ENCODE measurements at regions not wholly inside any gene's neighbourhood (a gene's known extent, or its start where the extent isn't known, plus 50 kb on each side); places are given as distances from the start of the nearest gene placed in this dataset.

DNA sequence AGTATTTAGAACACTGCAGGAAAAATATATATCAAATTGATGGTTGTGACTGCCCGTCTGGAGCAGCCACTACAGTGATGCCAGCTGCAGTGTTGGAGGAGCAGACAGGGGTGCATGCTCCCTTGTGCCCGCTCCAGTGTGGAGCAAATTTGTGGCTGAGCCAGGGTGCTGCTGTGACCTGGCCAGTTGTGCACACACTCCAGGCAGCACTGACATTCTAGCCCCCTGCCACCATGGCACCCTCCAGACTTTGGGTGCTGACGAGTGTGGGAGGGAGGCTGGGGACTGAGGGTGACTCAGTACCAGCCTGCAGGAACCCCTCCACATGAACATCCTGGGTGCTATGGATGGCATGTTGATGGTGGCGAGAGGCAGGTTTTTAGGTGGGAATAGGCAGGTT, 160.0 kb upstream of the PCDH15 start:
- H3K9me3 ChIP-seq (ENCODE audit: control insufficient read depth in 1 of 2, low read length in 2 of 2), result peaks cover 0 to 2% of the 10 kb centered on the region in 2 donors
- H3K36me3 ChIP-seq (ENCODE audit: control insufficient read depth in 1 of 2, insufficient read depth in 2 of 2, low read length in 2 of 2), result no peaks in the 10 kb centered on the region
- H3K4me3 ChIP-seq (ENCODE audit: low read depth in 1 of 2, low read length in 2 of 2), result no peak overlapping the region
- no peaks in the 10 kb centered on the region for H3K4me1 ChIP-seq (ENCODE audit: control insufficient read depth in 1 of 2, insufficient read depth in 2 of 2, low read length in 2 of 2)
- no peak overlapping the region for H3K9ac ChIP-seq (ENCODE audit: low read depth in 1 of 2, low read length in 2 of 2)
- H3K27ac ChIP-seq (ENCODE audit: low read depth, low read length), result no peak overlapping the region
- H3K27me3 ChIP-seq (ENCODE audit: control insufficient read depth in 1 of 2, insufficient read depth in 2 of 2, low read length in 2 of 2), result no peaks in the 10 kb centered on the region

DNA sequence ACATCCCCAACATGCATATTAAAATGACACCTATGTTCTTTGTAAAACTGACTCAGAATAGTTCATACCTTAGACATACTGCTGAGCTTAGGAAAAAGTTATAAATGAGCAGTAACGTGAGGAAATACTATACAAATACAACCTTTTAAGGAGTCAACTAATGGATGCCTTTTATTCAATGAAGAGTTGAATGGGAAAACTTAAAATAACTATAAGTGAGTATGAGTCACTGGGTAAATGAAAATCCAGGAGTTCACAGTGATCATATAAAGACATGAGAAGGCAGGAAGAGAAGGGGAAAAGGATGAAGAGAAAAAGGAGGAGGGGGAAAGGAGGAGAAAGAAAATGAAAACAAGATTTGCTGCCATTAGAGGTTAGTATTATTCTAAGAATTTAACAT, 157.8 kb upstream of the PCDH15 start:
- Histone ChIP-seq H3K27ac (ENCODE audit: low read depth, low read length) (no peak overlapping the region), H3K4me3 (ENCODE audit: low read depth in 1 of 2, low read length in 2 of 2) (no peak overlapping the region), H3K9me3 (ENCODE audit: control insufficient read depth in 1 of 2, low read length in 2 of 2) (peaks cover 0 to 2% of the 10 kb centered on the region in 2 donors), H3K36me3 (ENCODE audit: control insufficient read depth in 1 of 2, insufficient read depth in 2 of 2, low read length in 2 of 2) (no peaks in the 10 kb centered on the region), H3K9ac (ENCODE audit: low read depth in 1 of 2, low read length in 2 of 2) (no peak overlapping the region), H3K27me3 (ENCODE audit: control insufficient read depth in 1 of 2, insufficient read depth in 2 of 2, low read length in 2 of 2) (no peaks in the 10 kb centered on the region), H3K4me1 (ENCODE audit: control insufficient read depth in 1 of 2, insufficient read depth in 2 of 2, low read length in 2 of 2) (no peaks in the 10 kb centered on the region)

DNA sequence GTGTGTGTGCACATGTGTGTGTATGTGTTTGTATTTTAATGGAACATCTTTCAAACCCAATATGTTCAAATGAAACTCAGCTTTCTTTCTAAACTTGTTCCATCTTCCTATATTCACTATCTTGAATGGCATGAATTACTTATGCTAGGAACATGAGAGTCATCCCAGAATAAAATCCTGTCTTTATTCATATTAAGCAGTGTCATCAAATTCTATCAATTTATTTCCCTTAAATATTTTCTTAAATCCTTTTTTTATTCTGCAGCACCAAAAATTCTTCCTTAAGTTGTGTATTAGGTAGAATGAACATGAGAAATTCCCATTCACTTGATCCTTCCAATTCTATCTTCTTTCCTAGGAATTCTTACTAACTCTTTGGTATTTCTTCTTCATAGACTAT, 146.6 kb upstream of the PCDH15 start:
- no peaks in the 10 kb centered on the region for H3K4me1 ChIP-seq (ENCODE audit: control insufficient read depth in 1 of 2, insufficient read depth in 2 of 2, low read length in 2 of 2)
- H3K27ac ChIP-seq (ENCODE audit: low read depth, low read length), result no peak overlapping the region
- H3K4me3 ChIP-seq (ENCODE audit: low read depth in 1 of 2, low read length in 2 of 2), result no peak overlapping the region
- H3K9me3 ChIP-seq (ENCODE audit: control insufficient read depth in 1 of 2, low read length in 2 of 2), result no peaks in the 10 kb centered on the region
- no peaks in the 10 kb centered on the region for H3K27me3 ChIP-seq (ENCODE audit: control insufficient read depth in 1 of 2, insufficient read depth in 2 of 2, low read length in 2 of 2)
- H3K9ac ChIP-seq (ENCODE audit: low read depth in 1 of 2, low read length in 2 of 2), result no peak overlapping the region
- H3K36me3 ChIP-seq (ENCODE audit: control insufficient read depth in 1 of 2, insufficient read depth in 2 of 2, low read length in 2 of 2), result no peaks in the 10 kb centered on the region

DNA sequence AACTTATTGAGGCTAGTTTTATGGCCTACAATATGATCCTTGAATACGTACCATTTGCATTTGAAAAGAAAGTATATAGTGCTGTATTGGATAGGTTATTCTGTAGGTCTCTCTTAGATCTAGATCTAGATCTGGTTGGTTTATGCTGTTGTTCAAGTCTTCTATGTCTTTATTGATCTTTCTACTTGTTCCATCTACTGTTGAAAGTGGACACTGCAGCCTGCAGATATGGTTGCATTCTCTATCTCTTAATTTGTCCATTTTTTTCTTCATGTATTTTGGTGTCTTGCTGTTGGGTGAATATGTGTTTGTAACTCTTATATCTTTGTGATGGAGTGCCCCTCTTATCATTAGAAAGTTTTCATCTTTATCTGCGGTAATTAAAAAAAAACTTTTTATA, 139.4 kb upstream of the PCDH15 start:
- Histone ChIP-seq H3K27me3 (ENCODE audit: control insufficient read depth in 1 of 2, insufficient read depth in 2 of 2, low read length in 2 of 2) (no peaks in the 10 kb centered on the region), H3K9ac (ENCODE audit: low read depth in 1 of 2, low read length in 2 of 2) (no peak overlapping the region), H3K36me3 (ENCODE audit: control insufficient read depth in 1 of 2, insufficient read depth in 2 of 2, low read length in 2 of 2) (no peaks in the 10 kb centered on the region), H3K4me3 (ENCODE audit: low read depth in 1 of 2, low read length in 2 of 2) (no peak overlapping the region), H3K27ac (ENCODE audit: low read depth, low read length) (no peak overlapping the region), H3K4me1 (ENCODE audit: control insufficient read depth in 1 of 2, insufficient read depth in 2 of 2, low read length in 2 of 2) (no peaks in the 10 kb centered on the region), H3K9me3 (ENCODE audit: control insufficient read depth in 1 of 2, low read length in 2 of 2) (no peaks in the 10 kb centered on the region)

DNA sequence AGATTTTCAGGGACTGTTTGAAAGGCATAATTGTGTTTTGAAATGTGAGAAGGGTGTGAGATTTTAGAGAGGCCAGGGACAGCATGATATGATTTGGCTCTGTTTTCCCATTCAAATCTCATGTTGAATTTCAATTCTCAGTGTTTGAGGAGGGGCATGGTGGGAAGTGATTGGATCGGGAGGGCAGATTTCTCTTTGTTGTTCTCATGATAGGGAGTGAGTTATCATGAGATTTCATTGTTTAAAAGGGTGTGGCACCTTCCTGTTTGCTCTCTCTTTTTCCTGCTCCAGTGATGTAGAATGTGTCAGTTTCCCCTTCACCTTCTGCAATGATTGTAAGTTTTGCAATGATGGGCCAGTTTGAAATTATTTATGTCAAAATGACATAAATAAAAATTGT, 113.0 kb upstream of the PCDH15 start:
- H3K9me3 ChIP-seq (ENCODE audit: control insufficient read depth in 1 of 2, low read length in 2 of 2), result peaks cover 5 to 7% of the 10 kb centered on the region in 2 donors
- H3K4me1 ChIP-seq (ENCODE audit: control insufficient read depth in 1 of 2, insufficient read depth in 2 of 2, low read length in 2 of 2), result no peaks in the 10 kb centered on the region
- no peak overlapping the region for H3K27ac ChIP-seq (ENCODE audit: low read depth, low read length)
- H3K4me3 ChIP-seq (ENCODE audit: low read depth in 1 of 2, low read length in 2 of 2), result no peak overlapping the region
- H3K9ac ChIP-seq (ENCODE audit: low read depth in 1 of 2, low read length in 2 of 2), result no peak overlapping the region
- H3K36me3 ChIP-seq (ENCODE audit: control insufficient read depth in 1 of 2, insufficient read depth in 2 of 2, low read length in 2 of 2), result no peaks in the 10 kb centered on the region
- no peaks in the 10 kb centered on the region for H3K27me3 ChIP-seq (ENCODE audit: control insufficient read depth in 1 of 2, insufficient read depth in 2 of 2, low read length in 2 of 2)

DNA sequence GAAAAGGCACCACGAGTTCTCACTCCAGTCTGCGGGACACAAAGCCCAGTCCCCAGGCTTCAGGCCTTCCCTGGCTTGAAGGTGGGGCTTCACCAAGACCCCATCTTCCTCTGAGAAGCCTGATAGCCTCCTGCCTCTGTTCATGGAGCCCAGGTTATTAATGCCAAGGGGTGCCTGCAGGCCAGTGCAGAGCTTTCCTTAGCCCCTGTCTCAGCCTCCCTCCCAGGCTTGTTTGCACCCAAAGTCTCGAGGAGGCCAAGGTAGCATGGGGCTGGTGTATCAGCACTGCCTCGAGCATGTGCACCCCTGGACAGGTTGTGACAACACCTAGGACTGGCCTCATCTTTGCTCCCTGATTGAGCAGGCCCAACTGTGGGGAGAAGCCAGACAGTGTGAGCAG, 108.1 kb upstream of the PCDH15 start:
- Histone ChIP-seq H3K4me1 (ENCODE audit: control insufficient read depth in 1 of 2, insufficient read depth in 2 of 2, low read length in 2 of 2) (no peaks in the 10 kb centered on the region), H3K9ac (ENCODE audit: low read depth in 1 of 2, low read length in 2 of 2) (no peak overlapping the region), H3K36me3 (ENCODE audit: control insufficient read depth in 1 of 2, insufficient read depth in 2 of 2, low read length in 2 of 2) (no peaks in the 10 kb centered on the region)

DNA sequence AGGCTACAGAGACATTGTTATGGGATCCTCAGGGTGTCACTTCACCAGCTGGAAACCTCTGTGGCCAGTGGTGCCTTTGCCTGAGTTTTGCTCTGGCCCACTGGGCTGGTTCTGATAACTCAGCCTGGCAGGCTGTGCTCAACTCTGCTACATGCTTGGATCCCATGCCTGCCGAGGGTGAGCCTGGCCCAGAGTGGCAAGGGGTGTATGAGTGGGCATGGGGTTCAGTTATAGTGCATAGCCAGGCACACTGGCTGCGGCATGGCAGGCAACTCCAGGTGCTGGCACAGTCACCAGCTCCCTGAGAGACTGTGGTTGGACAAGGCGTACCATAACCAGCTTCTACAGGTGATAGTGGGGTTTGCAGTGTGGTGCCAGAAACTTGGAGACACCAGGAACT, 107.0 kb upstream of the PCDH15 start:
- no peaks in the 10 kb centered on the region for H3K27me3 ChIP-seq (ENCODE audit: control insufficient read depth in 1 of 2, insufficient read depth in 2 of 2, low read length in 2 of 2)
- no peak overlapping the region for H3K4me3 ChIP-seq (ENCODE audit: low read depth in 1 of 2, low read length in 2 of 2)
- no peaks in the 10 kb centered on the region for H3K36me3 ChIP-seq (ENCODE audit: control insufficient read depth in 1 of 2, insufficient read depth in 2 of 2, low read length in 2 of 2)
- peaks cover 0 to 4% of the 10 kb centered on the region in 2 donors for H3K9me3 ChIP-seq (ENCODE audit: control insufficient read depth in 1 of 2, low read length in 2 of 2)
- no peaks in the 10 kb centered on the region for H3K4me1 ChIP-seq (ENCODE audit: control insufficient read depth in 1 of 2, insufficient read depth in 2 of 2, low read length in 2 of 2)
- no peak overlapping the region for H3K9ac ChIP-seq (ENCODE audit: low read depth in 1 of 2, low read length in 2 of 2)
- H3K27ac ChIP-seq (ENCODE audit: low read depth, low read length), result no peak overlapping the region

More for the DNA sequence above, 108.1 kb upstream of the PCDH15 start:
- no peak overlapping the region for H3K27ac ChIP-seq (ENCODE audit: low read depth, low read length)
- no peaks in the 10 kb centered on the region for H3K27me3 ChIP-seq (ENCODE audit: control insufficient read depth in 1 of 2, insufficient read depth in 2 of 2, low read length in 2 of 2)
- peaks cover 3 to 10% of the 10 kb centered on the region in 2 donors for H3K9me3 ChIP-seq (ENCODE audit: control insufficient read depth in 1 of 2, low read length in 2 of 2)
- H3K4me3 ChIP-seq (ENCODE audit: low read depth in 1 of 2, low read length in 2 of 2), result no peak overlapping the region

DNA sequence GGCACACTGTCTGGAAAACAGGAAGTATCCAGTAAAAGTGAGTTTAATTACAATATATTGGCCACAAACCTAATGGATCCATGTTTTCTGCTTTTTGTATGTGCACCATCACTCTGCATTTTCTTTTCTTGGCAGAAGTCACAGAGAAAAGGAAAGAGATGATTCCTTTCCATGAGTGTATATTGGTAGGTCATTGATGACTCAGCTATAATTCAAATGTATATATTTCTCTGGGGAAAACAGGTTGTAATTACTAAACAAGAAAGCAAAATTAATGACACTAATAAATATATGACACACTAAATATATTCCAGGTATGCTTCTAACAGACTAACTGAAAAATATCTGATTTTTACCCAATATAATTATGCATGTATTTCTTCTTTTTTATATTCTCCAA, 105.9 kb upstream of the PCDH15 start:
- Histone ChIP-seq H3K4me3 (ENCODE audit: low read depth in 1 of 2, low read length in 2 of 2) (no peak overlapping the region), H3K4me1 (ENCODE audit: control insufficient read depth in 1 of 2, insufficient read depth in 2 of 2, low read length in 2 of 2) (no peaks in the 10 kb centered on the region), H3K9ac (ENCODE audit: low read depth in 1 of 2, low read length in 2 of 2) (no peak overlapping the region), H3K27ac (ENCODE audit: low read depth, low read length) (no peak overlapping the region), H3K9me3 (ENCODE audit: control insufficient read depth in 1 of 2, low read length in 2 of 2) (peaks cover 0 to 4% of the 10 kb centered on the region in 2 donors), H3K36me3 (ENCODE audit: control insufficient read depth in 1 of 2, insufficient read depth in 2 of 2, low read length in 2 of 2) (no peaks in the 10 kb centered on the region), H3K27me3 (ENCODE audit: control insufficient read depth in 1 of 2, insufficient read depth in 2 of 2, low read length in 2 of 2) (no peaks in the 10 kb centered on the region)

DNA sequence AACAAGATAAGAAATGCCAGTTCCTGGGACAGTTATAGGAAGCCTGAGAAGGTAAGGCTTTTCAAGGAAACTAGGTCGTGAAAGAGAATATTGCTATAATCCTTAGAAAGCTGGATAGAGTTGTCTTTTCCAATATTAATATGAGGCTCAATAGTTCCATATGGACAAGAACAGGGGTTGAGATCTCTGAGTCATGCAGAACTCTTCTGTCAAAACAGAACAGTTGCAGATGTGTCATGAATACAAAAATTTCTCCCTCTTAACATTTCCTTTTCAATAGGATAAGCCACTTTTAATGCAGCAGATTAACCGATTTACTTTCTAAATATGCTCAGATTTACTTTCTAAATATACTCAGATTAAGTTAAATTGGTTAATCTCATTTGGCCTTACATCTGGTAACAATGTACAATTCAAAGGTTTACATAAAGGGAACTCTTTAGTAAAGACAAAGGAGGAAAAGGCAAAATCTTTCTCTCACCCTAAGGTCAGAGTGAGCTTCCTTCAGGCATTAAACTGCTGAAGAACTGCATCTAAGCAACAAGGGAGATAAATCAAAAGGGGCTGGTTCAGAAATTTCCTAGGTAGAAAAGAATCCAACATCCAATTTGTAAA, 104.7 kb upstream of the PCDH15 start:
- Histone ChIP-seq H3K9ac (ENCODE audit: low read depth in 1 of 2, low read length in 2 of 2) (no peak overlapping the region), H3K27ac (ENCODE audit: low read depth, low read length) (no peak overlapping the region), H3K27me3 (ENCODE audit: control insufficient read depth in 1 of 2, insufficient read depth in 2 of 2, low read length in 2 of 2) (no peaks in the 10 kb centered on the region), H3K4me3 (ENCODE audit: low read depth in 1 of 2, low read length in 2 of 2) (no peak overlapping the region), H3K4me1 (ENCODE audit: control insufficient read depth in 1 of 2, insufficient read depth in 2 of 2, low read length in 2 of 2) (no peaks in the 10 kb centered on the region), H3K9me3 (ENCODE audit: control insufficient read depth in 1 of 2, low read length in 2 of 2) (peaks cover 0 to 4% of the 10 kb centered on the region in 2 donors), H3K36me3 (ENCODE audit: control insufficient read depth in 1 of 2, insufficient read depth in 2 of 2, low read length in 2 of 2) (no peaks in the 10 kb centered on the region)

DNA sequence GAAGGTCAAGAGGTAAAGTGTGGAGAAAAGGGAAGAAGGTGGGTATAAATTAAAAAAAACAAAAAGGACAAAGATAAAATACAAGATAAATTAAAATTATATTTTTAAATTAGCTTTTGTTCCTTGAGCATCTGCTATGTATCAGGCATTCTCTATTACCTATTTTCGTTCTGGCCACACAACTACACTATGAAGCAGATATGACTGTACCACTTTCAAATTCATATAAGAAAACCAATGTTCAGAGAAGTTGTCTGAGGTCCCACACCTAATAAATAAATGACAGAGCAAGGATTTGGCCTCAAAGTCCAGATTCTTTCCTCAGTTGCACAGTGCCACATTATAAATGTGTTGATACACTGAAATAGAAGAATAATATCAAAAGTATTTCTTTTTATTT, 103.8 kb upstream of the PCDH15 start:
- H3K27me3 ChIP-seq (ENCODE audit: control insufficient read depth in 1 of 2, insufficient read depth in 2 of 2, low read length in 2 of 2), result no peaks in the 10 kb centered on the region
- no peak overlapping the region for H3K9ac ChIP-seq (ENCODE audit: low read depth in 1 of 2, low read length in 2 of 2)
- no peaks in the 10 kb centered on the region for H3K4me1 ChIP-seq (ENCODE audit: control insufficient read depth in 1 of 2, insufficient read depth in 2 of 2, low read length in 2 of 2)
- peaks cover 0 to 4% of the 10 kb centered on the region in 2 donors for H3K9me3 ChIP-seq (ENCODE audit: control insufficient read depth in 1 of 2, low read length in 2 of 2)
- H3K27ac ChIP-seq (ENCODE audit: low read depth, low read length), result no peak overlapping the region
- no peaks in the 10 kb centered on the region for H3K36me3 ChIP-seq (ENCODE audit: control insufficient read depth in 1 of 2, insufficient read depth in 2 of 2, low read length in 2 of 2)
- H3K4me3 ChIP-seq (ENCODE audit: low read depth in 1 of 2, low read length in 2 of 2), result no peak overlapping the region

DNA sequence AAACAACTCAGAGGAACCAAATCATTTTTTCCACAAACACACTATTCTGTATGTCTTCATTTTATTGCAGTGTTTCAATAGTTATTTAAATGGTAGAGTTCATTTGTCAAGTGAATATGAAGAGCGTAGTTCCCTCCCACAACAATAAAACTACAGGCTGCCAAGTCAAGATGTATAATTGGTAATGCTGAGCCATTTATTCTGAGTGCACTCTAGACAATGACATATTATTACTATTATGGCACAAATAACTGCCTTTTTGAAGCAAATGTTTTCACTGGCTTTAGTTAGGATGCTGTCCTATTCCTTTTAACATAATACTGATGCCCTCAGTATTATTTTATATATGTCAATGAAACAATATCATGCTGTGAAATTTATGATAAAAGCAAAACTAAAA, 102.7 kb upstream of the PCDH15 start:
- Histone ChIP-seq H3K9me3 (ENCODE audit: control insufficient read depth in 1 of 2, low read length in 2 of 2) (peaks cover 0 to 3% of the 10 kb centered on the region in 2 donors), H3K9ac (ENCODE audit: low read depth in 1 of 2, low read length in 2 of 2) (no peak overlapping the region), H3K36me3 (ENCODE audit: control insufficient read depth in 1 of 2, insufficient read depth in 2 of 2, low read length in 2 of 2) (no peaks in the 10 kb centered on the region), H3K27ac (ENCODE audit: low read depth, low read length) (no peak overlapping the region), H3K4me1 (ENCODE audit: control insufficient read depth in 1 of 2, insufficient read depth in 2 of 2, low read length in 2 of 2) (no peaks in the 10 kb centered on the region), H3K4me3 (ENCODE audit: low read depth in 1 of 2, low read length in 2 of 2) (no peak overlapping the region), H3K27me3 (ENCODE audit: control insufficient read depth in 1 of 2, insufficient read depth in 2 of 2, low read length in 2 of 2) (no peaks in the 10 kb centered on the region)
